SKM-1 (cell line): ENCODE measurements at regions not wholly inside any gene's neighbourhood (a gene's known extent, or its start where the extent isn't known, plus 50 kb on each side); places are given as distances from the start of the nearest gene placed in this dataset.
"Not testable (repeated sequence)": the region's sequence is repeated elsewhere in the genome, so short reads cannot be mapped to it uniquely, and the experiment has no call there.

Source experiments
- DNase-seq: peaks from one replicate; lab custom pipeline; 2025; ENCODE audit not compliant: unreplicated experiment; lab: John Stamatoyannopoulos, UW

- DNase-seq = no peak
Measured at GRCh38 chr2:16194931-16195680, 254.8 kb downstream of the MYCN start.

GRCh38 chr2:16194530-16194929 is 254.2 kb downstream of the MYCN start:
- no peak for DNase-seq

GRCh38 chr2:16194096-16194390 is 253.7 kb downstream of the MYCN start:
- DNase-seq = no peak

GRCh38 chr2:16192416-16193216 is 252.3 kb downstream of the MYCN start:
- DNase-seq = no peak

GRCh38 chr2:16191431-16192200 is 251.3 kb downstream of the MYCN start:
- no peak for DNase-seq

- DNase-seq = no peak
Measured at GRCh38 chr2:16190446-16191270, 250.3 kb downstream of the MYCN start.

DNA sequence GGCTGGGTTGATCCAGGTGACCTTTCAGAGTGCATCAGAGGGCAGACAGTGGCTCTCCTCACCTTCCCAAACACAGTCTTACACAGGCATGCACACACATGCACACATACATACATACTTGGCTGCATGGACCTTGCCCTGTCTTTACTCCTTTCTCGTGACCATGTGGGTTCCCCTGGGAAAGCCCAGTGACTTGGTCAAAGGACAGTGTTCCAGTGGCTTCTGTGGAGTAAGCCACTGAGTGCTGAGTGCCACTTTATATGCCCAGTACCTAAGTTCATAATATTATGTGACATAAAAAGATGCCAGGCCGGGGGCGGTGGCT is 249.4 kb downstream of the MYCN start:
- no peak for DNase-seq

DNA sequence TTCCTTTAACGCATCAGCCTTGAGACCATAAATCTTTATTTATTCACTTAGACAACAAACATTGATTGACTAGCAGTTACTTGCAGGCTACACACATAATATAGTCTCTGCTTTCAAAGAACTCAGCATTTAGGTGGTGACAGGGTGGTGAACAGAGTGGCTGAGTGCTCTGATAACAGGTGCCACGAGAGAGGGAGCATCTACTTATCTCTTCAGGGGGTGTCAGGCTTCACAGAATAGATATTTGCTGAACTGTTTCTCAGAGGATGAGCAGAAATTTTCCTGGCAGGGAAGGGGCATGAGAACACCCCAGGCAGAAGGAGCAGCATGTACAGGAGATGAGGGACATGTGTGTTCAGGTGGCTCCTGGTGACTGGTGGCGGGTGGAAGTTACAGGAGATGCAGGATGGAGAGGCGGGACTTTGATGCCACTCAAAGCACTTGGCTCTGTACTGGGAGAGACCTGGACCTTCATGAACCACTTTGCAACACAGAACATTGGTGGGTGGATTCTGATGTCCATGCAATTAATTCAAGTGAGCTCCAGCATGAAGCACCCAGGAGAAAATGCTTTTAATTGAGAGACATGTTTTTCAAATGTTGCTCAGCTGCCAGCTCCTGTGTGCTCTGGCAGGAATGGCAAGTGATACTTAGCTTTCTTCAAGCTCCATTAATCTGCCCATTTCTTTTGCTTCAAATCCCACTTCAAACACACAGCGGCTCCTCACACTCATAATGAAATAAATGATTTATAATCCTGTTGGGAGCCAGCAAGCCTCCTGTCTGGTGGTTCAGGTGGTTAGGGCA is 248.9 kb downstream of the MYCN start:
- no peak for DNase-seq

- DNase-seq = no peak
Measured at GRCh38 chr2:16188261-16188890, 248.0 kb downstream of the MYCN start.

DNA sequence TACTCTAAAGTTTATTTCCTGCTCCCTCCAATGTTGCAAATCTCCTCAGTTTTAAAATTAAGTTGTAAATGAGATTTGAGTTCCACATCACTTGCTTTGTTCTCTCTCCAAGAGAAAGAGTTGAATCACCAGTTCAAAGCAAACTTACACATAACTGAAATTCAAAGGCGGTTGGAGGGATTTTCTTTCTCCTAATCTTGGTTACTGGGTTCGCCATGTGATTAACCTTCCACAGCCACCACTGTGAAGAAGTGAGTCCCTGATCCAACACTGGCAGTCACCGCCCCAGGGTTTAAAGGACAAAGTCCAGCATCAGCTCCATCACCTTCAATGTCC is 247.1 kb downstream of the MYCN start:
- no peak for DNase-seq

DNA sequence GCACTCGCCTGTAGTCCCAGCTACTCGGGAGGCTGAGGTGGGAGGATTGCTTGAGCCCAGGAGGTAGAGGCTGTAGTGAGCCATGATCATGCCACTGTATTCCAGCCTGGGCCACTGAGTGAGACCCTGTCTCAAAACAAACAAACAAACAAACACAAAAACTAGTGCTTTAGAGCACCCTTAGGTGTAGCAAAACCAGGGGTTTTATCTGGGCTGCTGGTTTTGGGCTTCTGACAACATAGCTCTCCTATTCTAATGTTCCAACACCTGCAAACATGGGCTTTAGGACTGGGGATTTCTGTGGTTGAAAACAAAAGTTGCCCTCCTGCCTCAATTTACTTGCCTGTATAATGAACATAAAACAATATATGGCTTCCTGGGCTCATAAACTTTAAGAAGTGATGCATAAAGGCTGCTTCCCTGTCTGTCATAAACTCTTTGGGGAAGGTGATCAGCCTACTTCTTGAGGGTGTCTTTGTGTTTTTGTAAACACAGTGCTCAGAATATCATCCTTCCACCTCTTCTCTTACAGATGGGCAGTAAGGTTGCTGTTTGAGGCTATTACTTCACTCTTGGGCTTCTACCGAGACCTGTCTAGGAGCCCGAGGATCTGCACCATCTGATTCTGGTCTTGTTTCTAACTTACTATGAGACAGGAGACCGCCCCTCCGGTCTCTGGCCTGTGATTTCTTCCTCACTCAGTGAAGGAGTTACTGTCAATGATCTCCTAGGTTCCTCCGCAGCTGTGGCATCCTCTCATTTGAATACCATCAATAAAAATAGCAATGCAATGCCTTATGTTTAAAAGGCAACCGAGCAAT is 246.5 kb downstream of the MYCN start:
- DNase-seq = no peak

GRCh38 chr2:16185801-16186272 is 245.5 kb downstream of the MYCN start:
- DNase-seq = no peak

DNA sequence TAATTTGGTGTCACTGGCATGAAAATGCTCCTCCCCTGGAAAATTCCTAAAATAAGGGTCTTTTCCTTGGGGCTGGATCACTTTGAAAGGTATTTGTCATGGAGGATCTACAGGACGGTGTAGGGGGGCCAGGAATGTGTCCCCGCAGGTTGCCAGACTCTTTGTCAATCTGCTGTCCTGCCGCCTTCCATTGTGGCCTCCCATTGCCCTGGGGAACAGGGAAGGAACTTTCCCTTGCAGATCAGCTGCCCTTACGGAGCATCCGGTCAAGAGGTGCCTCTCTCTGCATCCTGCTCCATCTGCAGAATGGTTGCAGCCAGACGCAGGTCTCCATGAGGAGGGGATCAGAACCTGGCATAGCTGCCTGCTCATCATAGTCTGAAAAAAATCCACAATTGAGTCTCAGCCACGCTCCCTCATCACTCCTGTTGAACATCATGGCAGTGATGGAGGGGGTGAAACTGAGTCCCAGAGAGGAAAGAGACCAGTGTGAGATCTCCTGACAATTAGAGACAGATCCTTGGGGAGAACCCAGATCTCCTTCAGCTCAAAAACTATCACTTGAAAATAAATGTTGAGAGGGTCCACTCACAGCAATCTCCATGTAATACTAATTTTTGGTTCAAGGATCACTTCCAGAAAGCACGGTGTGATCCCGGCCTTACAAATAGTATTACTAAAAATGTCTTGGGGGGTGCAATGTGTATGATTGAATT is 244.8 kb downstream of the MYCN start:
- DNase-seq = no peak

DNA sequence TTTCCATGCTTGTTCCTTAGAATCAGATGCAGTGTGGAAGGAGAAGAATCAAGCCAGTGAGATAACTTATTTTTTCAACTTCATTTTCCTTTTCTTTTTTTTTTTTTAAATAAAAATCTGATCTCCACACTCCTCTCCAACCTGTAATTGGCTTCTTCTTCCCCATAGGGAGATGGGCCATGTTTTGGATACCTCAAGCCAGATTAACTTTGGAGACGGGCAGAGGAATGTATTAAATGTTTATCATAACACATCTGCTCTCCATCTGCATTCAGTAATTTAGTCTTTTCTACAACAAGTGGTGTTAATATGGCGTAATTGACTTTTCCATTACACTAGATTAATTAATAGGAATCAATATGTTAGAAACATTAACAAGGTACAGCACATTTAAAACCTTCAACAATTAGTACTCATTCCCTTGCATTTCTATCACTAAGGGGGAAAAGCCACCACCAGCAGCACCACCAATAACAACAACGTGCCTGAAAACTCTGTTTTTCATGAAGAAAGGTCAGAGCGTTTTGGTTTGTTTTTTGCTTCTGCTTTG is 244.1 kb downstream of the MYCN start:
- DNase-seq = no peak

DNA sequence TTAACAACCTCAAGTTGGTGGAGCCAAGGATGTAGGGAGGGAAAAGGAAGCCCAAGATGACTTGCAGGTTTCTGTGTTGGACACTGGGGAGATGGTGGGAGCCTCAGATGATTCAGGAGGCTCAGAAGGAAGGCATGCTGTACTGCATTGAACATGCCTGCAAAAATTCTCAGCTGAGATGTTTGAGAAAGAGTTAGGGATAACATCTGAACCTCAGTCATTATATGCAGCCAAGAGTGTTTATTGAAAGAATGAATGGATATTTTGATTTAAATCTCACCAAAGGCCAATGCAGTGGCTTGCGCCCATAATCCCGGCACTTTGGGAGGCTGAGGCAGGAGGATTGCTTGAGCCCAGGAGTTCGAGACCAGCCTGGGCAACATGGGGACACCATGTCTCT is 243.0 kb downstream of the MYCN start:
- DNase-seq = no peak

DNA sequence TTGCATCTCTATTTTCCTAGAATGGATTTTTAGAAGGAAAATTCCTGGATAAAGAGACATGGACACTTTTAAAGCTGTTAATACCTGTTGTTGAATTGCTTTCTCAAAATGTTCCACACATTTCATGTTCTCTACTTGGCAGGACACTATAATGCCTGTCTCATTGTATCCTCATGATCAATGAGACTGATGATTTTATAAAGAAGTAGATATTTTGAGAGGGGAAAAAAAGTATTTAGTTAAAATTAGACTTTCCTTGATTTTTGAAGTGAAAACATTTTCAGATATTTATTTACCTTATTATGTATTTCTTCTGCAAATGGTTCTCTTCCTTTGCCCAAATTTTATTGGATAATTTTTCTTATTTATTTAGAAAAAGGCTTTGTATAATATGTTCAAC is 242.5 kb downstream of the MYCN start:
- DNase-seq = no peak

DNA sequence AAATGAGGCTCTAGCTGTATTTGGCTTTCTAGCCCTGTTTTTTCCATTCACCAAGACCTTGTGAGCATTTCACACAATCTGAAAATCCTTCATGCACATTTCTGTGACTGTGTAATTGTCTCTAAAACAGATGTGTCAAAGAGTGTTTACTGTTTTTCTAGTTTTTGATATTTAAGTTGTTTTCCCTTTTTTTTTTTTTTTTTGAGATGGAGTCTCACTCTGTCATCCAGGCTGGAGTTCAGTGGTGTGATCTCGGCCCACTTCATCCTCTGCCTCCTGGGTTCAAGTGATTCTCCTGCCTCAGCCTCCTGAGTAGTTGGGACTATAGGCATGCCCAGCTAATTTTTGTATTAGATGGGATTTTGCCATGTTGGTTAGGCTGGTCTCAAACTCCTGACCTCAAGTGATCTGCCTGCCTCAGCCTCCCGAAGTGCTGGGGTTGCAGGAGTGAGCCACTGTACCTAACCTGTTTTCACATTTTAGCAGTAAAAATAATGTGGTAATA is 242.0 kb downstream of the MYCN start:
- not testable (repeated sequence) for DNase-seq

DNA sequence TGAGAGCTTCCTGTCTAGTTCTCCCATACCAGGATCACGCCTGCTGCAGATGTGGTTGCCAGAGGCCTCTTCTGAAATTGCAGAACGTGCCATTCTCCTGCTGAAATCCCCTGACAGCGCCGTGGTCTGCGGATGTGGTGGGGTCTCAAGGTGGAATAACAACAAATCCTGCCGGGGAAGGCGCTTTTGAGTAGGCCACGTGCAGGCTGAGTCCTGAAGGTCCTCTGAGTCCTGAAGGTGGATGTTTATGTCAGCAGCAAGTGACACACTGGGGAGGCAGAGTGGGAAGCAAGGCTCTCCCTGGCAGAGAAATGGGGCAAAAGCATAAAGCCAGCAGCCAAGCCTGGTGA is 241.4 kb downstream of the MYCN start:
- no peak for DNase-seq
